OCI-LY1 (cell line): ENCODE measurements at regions not wholly inside any gene's neighbourhood (a gene's known extent, or its start where the extent isn't known, plus 50 kb on each side); places are given as distances from the start of the nearest gene placed in this dataset.
"Not testable (repeated sequence)": the region's sequence is repeated elsewhere in the genome, so short reads cannot be mapped to it uniquely, and the experiment has no call there.

Experiments used
- H2AFZ ChIP-seq: fragments of 200-600 bp; sonication (generic), shearing (Covaris generic); 2 replicates; pipeline ENCODE4 v1.6.0; 2014; ENCODE audit warnings: antibody characterized with exemption, mild to moderate bottlenecking, low read length
- H3F3A ChIP-seq: fragments of 200-600 bp; sonication (generic), shearing (Covaris generic); 2 replicates; pipeline ENCODE4 v1.6.0; 2014; ENCODE audit warnings: mild to moderate bottlenecking, antibody characterized with exemption, low read length, moderate library complexity; ENCODE audit not compliant: insufficient read depth
- H3K27ac ChIP-seq: fragments of 200-600 bp; sonication (generic); 2 replicates; pipeline ENCODE4 v1.5.1; 2014; ENCODE audit warnings: low read length, mixed run types, mild to moderate bottlenecking, low read depth; ENCODE audit not compliant: poor library complexity, severe bottlenecking
- H3K27me3 ChIP-seq: fragments of 200-600 bp; sonication (generic); 2 replicates; pipeline ENCODE4 v1.6.0; 2014; ENCODE audit warnings: antibody characterized with exemption, mild to moderate bottlenecking, low read length, moderate library complexity; ENCODE audit not compliant: insufficient read depth
- H3K36me3 ChIP-seq: fragments of 200-600 bp; sonication (generic); 2 replicates; pipeline ENCODE4 v1.6.1; 2014; ENCODE audit warnings: mild to moderate bottlenecking, antibody characterized with exemption, low read length, moderate library complexity, mixed read lengths; ENCODE audit not compliant: insufficient read depth
- H3K4me1 ChIP-seq: fragments of 200-600 bp; sonication (generic); 2 replicates; pipeline ENCODE4 v1.5.1; 2014; ENCODE audit warnings: mild to moderate bottlenecking, low read length, moderate library complexity; ENCODE audit not compliant: insufficient read depth, severe bottlenecking
- H3K4me2 ChIP-seq: fragments of 200-600 bp; sonication (generic), shearing (Covaris generic); 2 replicates; pipeline ENCODE4 v1.6.1; 2014; ENCODE audit warnings: low read length
- H3K4me3 ChIP-seq: fragments of 200-600 bp; sonication (generic); 2 replicates; pipeline ENCODE4 v1.5.1; 2014; ENCODE audit warnings: low read length, low read depth, mild to moderate bottlenecking, mixed read lengths; ENCODE audit not compliant: poor library complexity, severe bottlenecking
- H3K79me2 ChIP-seq: fragments of 200-600 bp; shearing (Covaris generic); 2 replicates; pipeline ENCODE4 v1.6.1; 2016; ENCODE audit warnings: mixed run types, low read length, mixed read lengths; ENCODE audit not compliant: insufficient read depth
- H3K9ac ChIP-seq: fragments of 200-600 bp; sonication (generic), shearing (Covaris generic); 2 replicates; pipeline ENCODE4 v1.6.1; 2014; ENCODE audit warnings: mild to moderate bottlenecking, low read length, mixed read lengths
- H3K9me2 ChIP-seq: fragments of 200-600 bp; sonication (generic), shearing (Covaris generic); 2 replicates; pipeline ENCODE4 v1.6.1; 2014; ENCODE audit warnings: low read depth, mild to moderate bottlenecking, low read length, mixed read lengths
- H3K9me3 ChIP-seq: fragments of 200-600 bp; shearing (Covaris generic); 2 replicates; pipeline ENCODE4 v1.6.1; 2014; ENCODE audit warnings: low read length, mixed read lengths
- H4K20me1 ChIP-seq: fragments of 200-600 bp; sonication (generic), shearing (Covaris generic); 2 replicates; pipeline ENCODE4 v1.6.0; 2016; ENCODE audit warnings: mild to moderate bottlenecking, low read length; ENCODE audit not compliant: insufficient read depth
- EZH2 ChIP-seq: fragments of 200-600 bp; sonication (generic), shearing (Covaris generic); IDR thresholded peaks from 2 replicates; pipeline ENCODE4 v1.8.0; 2017; ENCODE audit warnings: borderline replicate concordance, mixed run types, mild to moderate bottlenecking, antibody characterized with exemption, low read length, moderate library complexity, mixed read lengths
- TF ChIP-seq, protein P1 (sequence below): fragments of 200-600 bp; sonication (generic), shearing (Covaris generic); IDR thresholded peaks from 2 replicates; pipeline ENCODE4 v1.5.1; 2017; ENCODE audit warnings: mild to moderate bottlenecking, antibody characterized with exemption, low read length, moderate library complexity, mixed read lengths

DNA sequence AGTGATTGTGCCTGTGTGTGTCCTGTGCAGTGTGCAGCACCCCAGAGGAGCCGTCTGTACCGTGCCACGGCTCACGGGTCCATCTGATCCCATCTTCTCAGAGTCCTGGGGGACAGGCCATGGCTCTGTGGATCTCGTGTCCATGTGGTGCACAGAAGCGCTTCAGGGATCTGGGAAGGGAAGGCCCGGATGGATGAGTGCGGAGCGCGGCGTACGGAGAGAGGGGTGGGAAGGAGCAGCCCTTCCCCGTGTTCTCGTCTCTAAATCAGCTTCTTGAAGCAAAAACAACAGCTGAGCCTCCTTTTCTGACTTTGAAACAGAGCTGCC lies 208.4 kb downstream of the LAT start:
- H3K4me1 ChIP-seq, H3K79me2 ChIP-seq, H3K4me2 ChIP-seq, H2AFZ ChIP-seq, H3K27ac ChIP-seq, H4K20me1 ChIP-seq, H3K9me2 ChIP-seq, H3K9ac ChIP-seq, H3K4me3 ChIP-seq, H3K36me3 ChIP-seq, H3K9me3 ChIP-seq, H3K27me3 ChIP-seq, H3F3A ChIP-seq: not testable (repeated sequence)

DNA sequence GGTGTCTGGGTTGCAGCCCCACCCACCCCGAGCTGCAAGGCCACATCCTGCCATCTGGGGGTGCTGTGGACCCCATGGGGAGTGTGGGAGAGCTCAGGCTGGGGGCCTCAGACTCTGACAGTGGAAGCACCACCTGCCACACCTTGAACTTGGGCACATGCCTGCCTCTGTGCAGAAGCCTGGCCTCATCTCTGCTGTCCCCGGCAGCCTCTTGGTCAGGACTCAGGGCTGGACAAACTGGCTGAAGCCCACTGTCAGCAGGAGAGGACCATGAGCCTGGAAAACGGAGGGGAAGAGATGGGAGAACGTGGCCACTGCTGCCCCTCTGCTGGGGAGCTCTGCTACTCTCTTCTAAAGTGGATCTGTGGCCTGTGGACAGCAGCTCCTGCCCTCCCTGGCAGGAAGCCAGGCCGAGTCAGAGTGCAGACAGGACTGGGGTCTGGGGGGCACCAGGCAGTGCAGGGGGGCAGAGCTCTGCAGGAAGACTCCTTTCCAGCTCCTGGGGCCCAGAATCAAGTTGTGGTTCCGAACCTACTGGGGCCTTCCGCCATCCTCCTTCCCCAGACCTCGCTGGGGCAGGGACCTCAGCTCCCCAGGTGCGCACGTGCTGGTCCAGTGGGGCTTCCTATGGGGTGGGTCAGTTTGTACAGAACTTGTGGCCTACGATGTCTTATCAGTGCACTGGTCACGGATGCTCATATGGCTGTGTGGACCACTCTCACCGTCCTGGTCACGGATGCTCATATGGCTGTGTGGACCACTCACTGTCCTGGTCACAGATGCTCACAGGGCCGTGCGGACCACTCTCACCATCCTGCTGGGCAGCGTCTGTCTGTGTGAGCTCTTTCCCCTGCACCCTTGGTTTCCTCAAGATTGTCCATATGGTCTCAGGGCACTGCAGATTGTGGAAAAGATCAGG lies 207.7 kb downstream of the LAT start:
- Histone ChIP-seq H3K4me1 (no peaks in the 10 kb centered on the region), H3K4me3 (no peak overlapping the region), H3F3A (no peaks in the 10 kb centered on the region), H3K9me2 (no peaks in the 10 kb centered on the region), H2AFZ (no peak overlapping the region), H3K36me3 (no peaks in the 10 kb centered on the region; the same call in 1 of the 2 replicates), H3K79me2 (no peaks in the 10 kb centered on the region), H3K9me3 (no peaks in the 10 kb centered on the region), H3K27me3 (no peaks in the 10 kb centered on the region), H3K27ac (no peak overlapping the region), H3K4me2 (no peak overlapping the region), H4K20me1 (no peaks in the 10 kb centered on the region), H3K9ac (no peak overlapping the region)
- TF ChIP-seq, protein P1, sequence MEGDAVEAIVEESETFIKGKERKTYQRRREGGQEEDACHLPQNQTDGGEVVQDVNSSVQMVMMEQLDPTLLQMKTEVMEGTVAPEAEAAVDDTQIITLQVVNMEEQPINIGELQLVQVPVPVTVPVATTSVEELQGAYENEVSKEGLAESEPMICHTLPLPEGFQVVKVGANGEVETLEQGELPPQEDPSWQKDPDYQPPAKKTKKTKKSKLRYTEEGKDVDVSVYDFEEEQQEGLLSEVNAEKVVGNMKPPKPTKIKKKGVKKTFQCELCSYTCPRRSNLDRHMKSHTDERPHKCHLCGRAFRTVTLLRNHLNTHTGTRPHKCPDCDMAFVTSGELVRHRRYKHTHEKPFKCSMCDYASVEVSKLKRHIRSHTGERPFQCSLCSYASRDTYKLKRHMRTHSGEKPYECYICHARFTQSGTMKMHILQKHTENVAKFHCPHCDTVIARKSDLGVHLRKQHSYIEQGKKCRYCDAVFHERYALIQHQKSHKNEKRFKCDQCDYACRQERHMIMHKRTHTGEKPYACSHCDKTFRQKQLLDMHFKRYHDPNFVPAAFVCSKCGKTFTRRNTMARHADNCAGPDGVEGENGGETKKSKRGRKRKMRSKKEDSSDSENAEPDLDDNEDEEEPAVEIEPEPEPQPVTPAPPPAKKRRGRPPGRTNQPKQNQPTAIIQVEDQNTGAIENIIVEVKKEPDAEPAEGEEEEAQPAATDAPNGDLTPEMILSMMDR, result peak; percentile 13; the same call in 1 of the 2 replicates
- TF ChIP-seq EZH2, result no peak

GRCh38 chr16:29191636-29192180 lies 206.9 kb downstream of the LAT start:
- not testable (repeated sequence) for H3K27me3 ChIP-seq, H3K9me3 ChIP-seq, H3K36me3 ChIP-seq, H3K4me3 ChIP-seq, H3K9me2 ChIP-seq, H4K20me1 ChIP-seq, H3K4me1 ChIP-seq, H3K9ac ChIP-seq, H3K27ac ChIP-seq, H3K4me2 ChIP-seq, H3K79me2 ChIP-seq, H2AFZ ChIP-seq, H3F3A ChIP-seq

DNA sequence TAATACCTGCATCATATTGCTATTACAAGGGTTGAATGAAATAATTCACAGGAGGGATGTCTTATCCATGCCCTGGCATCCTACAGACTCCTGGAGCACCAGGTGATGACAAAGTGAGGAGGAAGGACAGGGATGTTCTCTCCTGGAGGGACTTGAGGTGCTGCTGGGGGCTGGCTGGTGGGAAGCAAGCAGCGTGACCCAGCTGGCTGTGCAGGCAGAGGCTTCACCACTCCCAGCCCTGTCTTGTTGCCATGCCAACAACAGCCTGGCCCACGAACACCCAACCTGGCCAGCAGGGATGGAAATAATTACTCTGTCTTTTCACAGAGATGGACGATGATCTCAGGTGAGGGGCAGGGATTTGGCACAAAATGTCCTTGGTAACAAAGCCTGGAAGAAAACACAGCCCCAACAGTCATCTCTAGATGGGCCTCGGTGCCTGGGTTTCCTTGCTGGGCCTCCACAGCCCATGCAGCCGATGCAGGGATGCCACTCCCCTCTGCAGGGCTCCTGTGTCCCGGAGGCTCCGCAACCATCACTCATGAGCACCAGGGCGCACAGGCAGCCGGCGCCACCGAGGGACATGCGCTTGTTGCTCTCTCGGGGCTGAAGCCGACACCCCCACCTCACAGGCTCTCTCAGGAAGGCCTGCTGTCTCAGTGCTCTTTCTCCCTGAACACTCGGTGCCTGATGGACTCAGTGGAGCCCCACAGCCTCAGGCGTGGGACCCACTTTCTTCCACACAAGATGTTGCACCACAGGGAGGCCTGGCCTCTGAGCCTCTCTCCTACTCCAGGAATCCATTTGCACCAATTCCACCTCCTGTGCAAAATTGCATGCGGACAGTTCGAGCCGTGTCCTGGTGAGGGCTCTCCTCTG lies 205.9 kb downstream of the LAT start:
- H3K4me1 ChIP-seq, H3K79me2 ChIP-seq, H3K27ac ChIP-seq, H3K27me3 ChIP-seq, H4K20me1 ChIP-seq, H3K9me2 ChIP-seq, H3F3A ChIP-seq, H3K9me3 ChIP-seq, H3K4me2 ChIP-seq, H2AFZ ChIP-seq, H3K4me3 ChIP-seq, H3K9ac ChIP-seq, H3K36me3 ChIP-seq: not testable (repeated sequence)

GRCh38 chr16:29188806-29189205 lies 204.0 kb downstream of the LAT start:
- not testable (repeated sequence) for H3K36me3 ChIP-seq, H3K9me3 ChIP-seq, H3K9ac ChIP-seq, H3K27ac ChIP-seq, H3F3A ChIP-seq, H4K20me1 ChIP-seq, H3K27me3 ChIP-seq, H3K4me1 ChIP-seq, H3K79me2 ChIP-seq, H3K9me2 ChIP-seq, H3K4me2 ChIP-seq, H3K4me3 ChIP-seq, H2AFZ ChIP-seq

DNA sequence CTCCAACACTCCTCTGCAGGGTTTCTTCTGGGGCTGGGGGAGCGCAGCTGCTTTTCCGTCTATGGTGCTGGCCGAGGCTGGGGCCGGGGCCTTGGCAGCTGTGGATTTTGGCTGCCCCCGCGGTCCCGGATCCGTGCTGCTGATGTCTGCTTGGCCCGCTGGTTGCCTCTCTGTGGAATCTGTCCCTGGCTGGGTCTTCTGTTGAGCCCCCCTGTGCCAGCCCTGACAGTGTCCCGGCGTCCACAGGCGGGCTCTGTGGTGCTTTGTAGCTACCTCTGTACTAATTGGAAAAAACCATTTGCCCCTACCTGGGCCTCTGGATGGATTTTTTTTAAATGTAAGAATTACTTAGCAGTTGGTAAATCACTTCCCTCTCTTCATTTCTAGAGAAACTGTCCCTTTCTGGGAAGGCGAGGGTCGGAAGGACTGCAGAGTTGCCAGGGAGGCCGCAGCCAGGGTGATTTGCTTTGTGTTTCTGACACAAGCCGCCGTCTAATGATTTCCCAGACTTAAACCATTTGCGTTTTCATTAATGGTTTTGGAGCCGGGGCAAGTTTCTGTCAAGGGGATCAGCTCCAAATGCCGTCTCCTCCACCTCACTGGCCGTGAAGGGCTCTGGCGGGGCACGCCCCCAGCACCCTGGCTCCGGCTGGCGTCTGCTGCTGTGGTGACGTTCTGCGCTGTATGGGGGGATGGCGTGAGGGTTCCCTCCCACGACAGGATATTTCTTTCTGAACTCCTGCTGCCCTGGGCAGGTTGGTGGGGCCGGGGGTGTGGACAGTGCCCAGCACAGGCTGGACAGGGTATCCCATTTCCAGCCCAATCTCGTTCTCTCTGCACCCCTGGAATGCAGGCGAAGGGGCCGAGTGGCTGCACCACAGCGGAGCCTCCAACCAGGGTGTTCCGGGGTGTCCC lies 201.7 kb downstream of the LAT start:
- not testable (repeated sequence) for H3K4me1 ChIP-seq, H3K9me3 ChIP-seq, H3K4me3 ChIP-seq, H2AFZ ChIP-seq, H3K27me3 ChIP-seq, H3K27ac ChIP-seq, H3F3A ChIP-seq, H4K20me1 ChIP-seq, H3K79me2 ChIP-seq, H3K4me2 ChIP-seq, H3K9me2 ChIP-seq, H3K36me3 ChIP-seq, H3K9ac ChIP-seq
